ENCODE measurements at regions not wholly inside any gene's neighbourhood (a gene's known extent, or its start where the extent isn't known, plus 50 kb on each side); places are given as distances from the start of the nearest gene placed in this dataset.

- TF ChIP-seq CTCF (IDR thresholded peaks at IDR 0.05; ENCODE audit: insufficient read depth, low read length, poor library complexity, severe bottlenecking), result no peak
- no peak for TF ChIP-seq EZH2phosphoT487 (conservative IDR thresholded peaks at IDR 0.05; ENCODE audit: low read length)
These were observed 127.6 kb downstream of the ICOS start for GRCh38 chr2:204064119-204064518.
